HUES6 (cell line): ENCODE measurements at regions not wholly inside any gene's neighbourhood (a gene's known extent, or its start where the extent isn't known, plus 50 kb on each side); places are given as distances from the start of the nearest gene placed in this dataset.

Experiments
- H3K27ac ChIP-seq: 2 replicates; pipeline ENCODE4 v1.7.0; 2013; ENCODE audit warnings: low read depth, mild to moderate bottlenecking, low read length, inconsistent platforms
- H3K27me3 ChIP-seq: 2 replicates; pipeline ENCODE4 v1.6.1; 2013; ENCODE audit warnings: low read length; ENCODE audit not compliant: control insufficient read depth, insufficient read depth
- H3K36me3 ChIP-seq: 2 replicates; pipeline ENCODE4 v1.6.1; 2013; ENCODE audit warnings: low read length; ENCODE audit not compliant: control insufficient read depth, insufficient read depth
- H3K4me1 ChIP-seq: 2 replicates; pipeline ENCODE4 v1.6.1; 2013; ENCODE audit warnings: low read length; ENCODE audit not compliant: control insufficient read depth, insufficient read depth
- H3K4me3 ChIP-seq: 2 replicates; pipeline ENCODE4 v1.5.1; 2013; ENCODE audit warnings: low read depth, low read length
- H3K9ac ChIP-seq: one replicate; pipeline ENCODE4 v1.6.1; 2013; ENCODE audit warnings: mild to moderate bottlenecking, low read length
- H3K9me3 ChIP-seq: 2 replicates; pipeline ENCODE4 v1.6.1; 2013; ENCODE audit warnings: low read depth, low read length; ENCODE audit not compliant: control insufficient read depth, insufficient read depth

DNA sequence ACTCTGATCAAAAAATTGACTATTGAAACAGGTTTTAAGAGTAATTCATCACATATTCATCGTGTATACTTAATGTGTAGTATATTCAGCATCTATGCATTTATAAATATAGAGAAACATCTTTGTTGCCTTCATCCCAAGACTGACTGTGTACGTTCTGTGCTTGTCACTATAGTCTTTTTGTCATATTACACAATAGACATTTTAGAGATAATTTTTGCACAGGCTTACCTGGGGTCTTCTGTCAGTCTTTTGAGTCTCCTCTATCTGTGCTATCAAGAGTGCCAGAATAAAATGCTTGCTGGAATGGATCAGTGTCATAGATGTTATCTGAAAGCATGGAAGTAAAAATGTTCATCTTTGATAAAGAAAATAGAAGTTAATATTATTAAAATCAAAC is 1047.7 kb upstream of the NRXN1 start:
- Histone ChIP-seq H3K4me1 (peaks cover 11% of the 10 kb centered on the region; the same call in 1 of the 2 replicates), H3K4me3 (no peak overlapping the region), H3K9ac (no peak overlapping the region), H3K9me3 (no peaks in the 10 kb centered on the region), H3K27ac (no peak overlapping the region), H3K27me3 (no peaks in the 10 kb centered on the region), H3K36me3 (no peaks in the 10 kb centered on the region)

DNA sequence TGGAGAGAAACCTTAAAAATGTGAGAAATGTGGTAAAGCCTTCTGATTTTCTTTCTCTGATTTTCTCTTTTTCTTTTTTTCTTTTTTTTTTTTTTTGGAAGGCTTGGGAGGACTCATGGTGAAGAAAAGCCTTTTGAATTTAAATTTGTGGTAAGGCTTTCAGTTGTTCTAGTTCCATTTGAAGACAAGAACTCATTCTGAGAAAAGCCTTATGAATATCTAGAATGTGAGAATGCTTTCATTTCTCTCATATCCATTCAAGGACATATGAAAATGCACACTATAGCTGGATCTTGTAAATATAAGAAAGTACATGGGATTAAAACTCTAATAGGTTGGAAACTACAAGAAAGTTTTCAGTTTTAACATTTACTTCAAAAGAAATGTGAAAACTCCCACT is 1045.2 kb upstream of the NRXN1 start:
- no peaks in the 10 kb centered on the region for H3K27me3 ChIP-seq
- H3K27ac ChIP-seq, result no peak overlapping the region
- H3K4me1 ChIP-seq, result peaks cover 6% of the 10 kb centered on the region; the same call in 1 of the 2 replicates
- no peak overlapping the region for H3K9ac ChIP-seq
- H3K4me3 ChIP-seq, result no peak overlapping the region
- H3K9me3 ChIP-seq, result no peaks in the 10 kb centered on the region
- H3K36me3 ChIP-seq, result no peaks in the 10 kb centered on the region

DNA sequence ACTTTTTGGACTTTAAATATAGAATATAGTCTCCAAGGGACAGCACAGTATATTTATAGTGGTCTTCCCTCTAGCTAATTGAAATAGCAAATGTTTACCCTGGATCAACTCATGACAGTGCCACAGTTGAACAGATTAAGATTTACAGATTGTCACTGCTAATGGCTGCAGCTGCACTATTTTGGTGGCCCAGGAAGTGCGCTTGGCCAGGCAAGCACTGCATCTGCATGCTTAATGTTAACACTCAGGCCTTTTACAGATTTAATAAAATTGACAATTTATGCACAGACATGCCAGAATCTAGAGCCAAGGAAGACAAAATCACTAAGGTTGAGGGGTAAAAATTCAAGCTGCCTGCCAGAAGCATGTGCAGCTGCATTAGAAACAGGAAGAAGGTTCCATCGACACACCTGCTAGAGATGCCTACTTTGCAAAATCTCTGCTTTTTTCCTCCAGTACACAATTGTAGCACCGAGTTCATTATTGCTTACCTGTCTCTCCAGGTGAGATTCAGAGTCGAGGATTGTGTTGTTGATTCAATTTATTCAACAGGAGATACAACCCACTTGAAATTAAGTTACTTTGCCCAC is 1042.3 kb upstream of the NRXN1 start:
- Histone ChIP-seq H3K4me3 (no peak overlapping the region), H3K9me3 (no peaks in the 10 kb centered on the region), H3K4me1 (no peaks in the 10 kb centered on the region; the same call in 1 of the 2 replicates), H3K9ac (no peak overlapping the region), H3K27me3 (no peaks in the 10 kb centered on the region), H3K36me3 (no peaks in the 10 kb centered on the region), H3K27ac (no peak overlapping the region)

DNA sequence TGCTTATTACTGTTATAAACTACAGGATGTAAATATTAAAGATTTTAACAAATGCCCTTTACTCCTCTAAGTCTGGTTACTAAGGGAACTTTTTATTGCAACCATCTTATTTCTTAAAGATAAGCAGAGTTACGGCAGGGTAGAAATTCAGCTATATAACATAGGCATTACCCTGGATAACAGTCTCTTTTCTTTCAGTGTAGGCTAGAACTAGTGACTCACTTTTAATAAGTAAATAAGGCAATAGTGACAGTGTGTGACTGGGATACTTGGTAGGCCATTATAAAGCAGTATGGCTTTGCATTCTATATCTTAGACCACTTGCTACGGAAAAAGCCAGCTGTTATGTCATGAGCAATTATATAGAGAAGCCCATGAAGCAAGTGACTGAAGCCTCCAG is 1041.0 kb upstream of the NRXN1 start:
- Histone ChIP-seq H3K27me3 (no peaks in the 10 kb centered on the region), H3K4me1 (no peaks in the 10 kb centered on the region), H3K4me3 (no peak overlapping the region), H3K9ac (no peak overlapping the region), H3K9me3 (no peaks in the 10 kb centered on the region), H3K27ac (no peak overlapping the region), H3K36me3 (no peaks in the 10 kb centered on the region)

DNA sequence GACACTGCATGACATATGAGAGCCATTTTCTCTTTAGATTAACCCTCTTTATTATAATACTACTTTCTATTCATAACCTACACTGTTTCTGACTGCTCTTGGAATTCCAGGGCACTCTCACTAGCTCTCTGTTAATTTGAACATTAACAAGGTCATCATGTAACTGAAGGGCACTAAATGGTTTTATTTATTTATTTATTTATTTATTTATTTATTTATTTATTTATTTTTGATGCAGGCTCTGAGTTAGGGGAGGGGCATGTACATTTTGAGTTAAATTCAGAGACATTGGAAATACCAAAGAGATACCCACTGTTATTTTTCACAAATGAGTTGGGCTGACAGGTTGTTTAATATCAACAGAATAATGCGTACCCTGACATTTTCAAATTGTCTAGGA is 1038.7 kb upstream of the NRXN1 start:
- H3K4me3 ChIP-seq, result no peak overlapping the region
- H3K27ac ChIP-seq, result no peak overlapping the region
- no peaks in the 10 kb centered on the region for H3K36me3 ChIP-seq
- no peaks in the 10 kb centered on the region for H3K9me3 ChIP-seq
- no peak overlapping the region for H3K9ac ChIP-seq
- no peaks in the 10 kb centered on the region for H3K4me1 ChIP-seq
- H3K27me3 ChIP-seq, result no peaks in the 10 kb centered on the region

DNA sequence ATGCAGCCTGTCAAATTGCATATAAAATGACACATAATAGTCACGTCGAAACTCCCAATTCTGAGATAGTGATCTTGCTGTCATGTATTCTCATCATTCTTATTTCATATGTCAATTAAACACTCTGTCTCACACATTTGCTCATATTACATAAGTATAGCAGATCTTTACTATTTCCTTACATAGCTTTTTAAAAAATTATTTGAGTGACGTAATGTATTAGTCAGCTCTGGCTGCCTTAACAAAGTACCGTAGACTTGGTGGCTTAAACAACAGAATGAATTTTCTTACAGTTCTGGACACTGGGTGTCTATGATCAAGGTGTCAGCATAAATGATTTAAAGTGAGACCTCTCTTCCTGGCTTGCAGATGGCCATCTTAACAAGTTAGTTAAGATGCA is 1032.3 kb upstream of the NRXN1 start:
- Histone ChIP-seq H3K9me3 (peaks cover 5% of the 10 kb centered on the region; the same call in 1 of the 2 replicates), H3K4me1 (no peaks in the 10 kb centered on the region), H3K4me3 (no peak overlapping the region), H3K9ac (no peak overlapping the region), H3K36me3 (no peaks in the 10 kb centered on the region), H3K27me3 (no peaks in the 10 kb centered on the region), H3K27ac (no peak overlapping the region)

DNA sequence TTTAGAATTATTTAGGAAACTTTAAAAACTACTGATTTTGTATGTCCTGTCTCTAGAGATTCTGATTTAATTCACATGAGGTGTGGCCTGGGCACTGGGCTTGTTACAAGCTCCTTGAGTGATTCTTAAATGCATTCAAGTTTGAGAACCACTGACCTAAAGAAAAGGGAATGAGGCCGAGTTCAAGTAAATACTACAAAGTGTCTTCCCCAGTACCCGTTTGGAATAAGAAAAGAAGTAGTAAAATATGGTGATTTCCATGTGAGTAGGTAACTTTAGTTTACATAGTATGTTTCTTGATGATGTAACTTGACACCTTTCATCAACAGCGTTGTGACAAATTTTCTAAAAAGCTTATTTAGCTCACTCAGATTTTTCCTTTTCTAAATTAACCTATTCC is 1022.9 kb upstream of the NRXN1 start:
- Histone ChIP-seq H3K4me3 (no peak overlapping the region), H3K9ac (no peak overlapping the region), H3K27me3 (no peaks in the 10 kb centered on the region), H3K36me3 (no peaks in the 10 kb centered on the region), H3K27ac (no peak overlapping the region), H3K9me3 (peaks cover 50% of the 10 kb centered on the region), H3K4me1 (peaks cover 21% of the 10 kb centered on the region; the same call in 1 of the 2 replicates)

DNA sequence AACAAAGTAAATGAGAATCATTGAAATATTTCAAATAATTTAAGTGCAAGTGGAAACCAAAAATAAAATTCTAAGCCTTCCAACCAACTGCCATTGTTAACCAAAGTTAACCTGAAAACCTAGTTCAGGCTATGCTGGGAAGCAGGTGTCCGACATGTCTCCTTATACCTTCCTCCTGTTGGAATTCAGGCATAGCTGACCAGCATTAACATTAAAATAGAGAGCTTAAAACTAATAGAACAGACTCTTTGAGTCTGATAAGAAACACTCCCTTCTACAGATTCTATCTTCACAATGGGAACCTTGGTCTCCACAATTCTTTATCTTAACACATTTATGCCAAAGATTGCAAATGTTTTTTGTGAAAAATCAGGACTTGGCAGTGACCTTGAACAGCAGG is 1004.9 kb upstream of the NRXN1 start:
- H3K4me3 ChIP-seq, result no peak overlapping the region
- peaks cover 5% of the 10 kb centered on the region; the same call in 1 of the 2 replicates for H3K4me1 ChIP-seq
- no peaks in the 10 kb centered on the region for H3K9me3 ChIP-seq
- H3K27me3 ChIP-seq, result no peaks in the 10 kb centered on the region
- no peak overlapping the region for H3K27ac ChIP-seq
- H3K9ac ChIP-seq, result no peak overlapping the region
- no peaks in the 10 kb centered on the region for H3K36me3 ChIP-seq

DNA sequence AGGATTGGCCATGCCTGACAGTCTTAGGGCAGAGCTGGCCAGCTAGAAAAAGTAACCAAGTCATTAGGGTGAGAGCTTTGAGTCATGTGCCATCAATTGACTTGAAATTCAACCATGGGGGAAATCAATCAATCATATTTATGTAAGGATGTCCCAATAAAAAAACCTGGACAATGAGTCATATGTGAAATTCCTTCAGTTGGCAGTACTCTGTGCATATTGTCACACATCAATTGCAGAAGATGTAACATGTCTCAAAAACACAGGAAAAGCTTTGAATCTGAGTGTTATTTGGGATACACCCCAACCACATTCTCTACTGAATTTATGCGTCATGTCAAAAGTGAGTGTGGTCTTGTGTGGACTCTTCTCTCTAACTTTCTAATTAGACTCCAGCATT is 1004.1 kb upstream of the NRXN1 start:
- Histone ChIP-seq H3K36me3 (no peaks in the 10 kb centered on the region), H3K9me3 (no peaks in the 10 kb centered on the region), H3K4me3 (no peak overlapping the region)

DNA sequence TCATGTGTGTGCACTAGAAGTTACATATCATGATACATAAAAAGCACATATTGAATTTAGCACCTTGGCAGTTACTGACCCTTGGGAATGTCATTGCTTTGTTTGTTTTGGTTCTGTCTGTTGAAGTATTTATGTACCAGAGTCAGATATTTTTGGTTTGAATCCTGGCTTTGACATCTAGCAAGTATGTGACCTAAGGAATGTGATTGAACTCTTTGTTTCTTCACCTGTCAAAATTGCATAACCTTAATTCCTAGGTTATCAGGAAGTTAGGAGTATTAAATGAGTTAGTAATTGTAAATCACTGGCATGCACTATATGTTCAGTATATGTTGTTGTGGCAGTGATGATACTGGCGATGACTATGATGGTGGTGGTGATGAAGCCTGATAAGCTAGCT is 1003.5 kb upstream of the NRXN1 start:
- Histone ChIP-seq H3K4me1 (peaks cover 5% of the 10 kb centered on the region; the same call in 1 of the 2 replicates), H3K4me3 (no peak overlapping the region), H3K27me3 (no peaks in the 10 kb centered on the region), H3K36me3 (no peaks in the 10 kb centered on the region), H3K27ac (no peak overlapping the region), H3K9ac (no peak overlapping the region), H3K9me3 (no peaks in the 10 kb centered on the region)

More for the DNA sequence above, 1004.1 kb upstream of the NRXN1 start:
- H3K27ac ChIP-seq, result no peak overlapping the region
- peaks cover 5% of the 10 kb centered on the region; the same call in 1 of the 2 replicates for H3K4me1 ChIP-seq
- no peak overlapping the region for H3K9ac ChIP-seq
- H3K27me3 ChIP-seq, result no peaks in the 10 kb centered on the region

DNA sequence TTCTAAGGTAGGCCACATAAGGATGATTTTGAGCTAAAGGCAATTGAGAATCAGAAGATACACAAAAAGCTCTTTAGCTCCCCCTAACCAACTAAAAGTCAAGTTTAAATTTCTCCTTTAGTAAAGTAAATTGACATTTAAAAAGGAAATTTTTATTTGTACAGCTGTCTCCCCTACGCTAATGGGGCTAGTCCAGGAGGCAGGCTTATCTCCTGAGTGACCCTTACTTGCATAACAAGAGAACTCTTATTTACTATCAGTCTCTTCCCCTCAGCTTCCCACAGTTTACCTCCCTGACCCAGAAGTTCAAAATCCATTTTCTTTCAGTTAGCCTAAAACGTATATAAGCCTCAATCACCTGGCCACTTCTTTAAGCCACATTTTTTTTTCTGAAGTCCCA is 1002.8 kb upstream of the NRXN1 start:
- Histone ChIP-seq H3K4me3 (no peak overlapping the region), H3K9ac (no peak overlapping the region), H3K4me1 (peaks cover 5% of the 10 kb centered on the region; the same call in 1 of the 2 replicates), H3K36me3 (no peaks in the 10 kb centered on the region), H3K9me3 (no peaks in the 10 kb centered on the region), H3K27ac (no peak overlapping the region), H3K27me3 (no peaks in the 10 kb centered on the region)
